GM18858 (cell line): ENCODE measurements at regions not wholly inside any gene's neighbourhood (a gene's known extent, or its start where the extent isn't known, plus 50 kb on each side); places are given as distances from the start of the nearest gene placed in this dataset.

Experiments
- ATAC-seq: cut with Tn5 transposase; IDR thresholded peaks from one replicate; pipeline ENCODE4 v1.9.1; 2021; ENCODE audit not compliant: unreplicated experiment

GRCh38 chr4:153997516-153997915, 208.6 kb upstream of the SFRP2 start:
- no peak for ATAC-seq

GRCh38 chr4:153989505-153989904, 200.6 kb upstream of the SFRP2 start:
- ATAC-seq, result no peak

GRCh38 chr4:153988492-153989363, 199.8 kb upstream of the SFRP2 start:
- ATAC-seq, result no peak

GRCh38 chr4:153987291-153987690, 198.4 kb upstream of the SFRP2 start:
- no peak for ATAC-seq

- no peak for ATAC-seq
Observed at GRCh38 chr4:153976954-153977353, 188.1 kb upstream of the SFRP2 start.

- no peak for ATAC-seq
Observed at GRCh38 chr4:153974452-153974851, 185.6 kb upstream of the SFRP2 start.

- ATAC-seq, result no peak
Observed at GRCh38 chr4:153973942-153974341, 185.1 kb upstream of the SFRP2 start.

- ATAC-seq, result no peak
Observed at GRCh38 chr4:153971899-153972298, 183.0 kb upstream of the SFRP2 start.

- no peak for ATAC-seq
Observed at GRCh38 chr4:153970169-153970568, 181.3 kb upstream of the SFRP2 start.

- ATAC-seq, result no peak
Observed at GRCh38 chr4:153969542-153969941, 180.7 kb upstream of the SFRP2 start.

- no peak for ATAC-seq
Observed at GRCh38 chr4:153966641-153967040, 177.8 kb upstream of the SFRP2 start.

- no peak for ATAC-seq
Observed at GRCh38 chr4:153963216-153963615, 174.3 kb upstream of the SFRP2 start.

GRCh38 chr4:153962311-153963039, 173.6 kb upstream of the SFRP2 start:
- no peak for ATAC-seq

- ATAC-seq, result no peak
Observed at GRCh38 chr4:153955327-153955726, 166.4 kb upstream of the SFRP2 start.

- ATAC-seq, result no peak
Observed at GRCh38 chr4:153954654-153955053, 165.8 kb upstream of the SFRP2 start.

GRCh38 chr4:153950100-153950979, 161.5 kb upstream of the SFRP2 start:
- peak; percentile 63 for ATAC-seq

- no peak for ATAC-seq
Observed at GRCh38 chr4:153948041-153948440, 159.2 kb upstream of the SFRP2 start.

GRCh38 chr4:153947124-153947523, 158.2 kb upstream of the SFRP2 start:
- ATAC-seq, result no peak

GRCh38 chr4:153945704-153946103, 156.8 kb upstream of the SFRP2 start:
- ATAC-seq, result no peak

GRCh38 chr4:153943738-153944415, 155.0 kb upstream of the SFRP2 start:
- ATAC-seq, result no peak

- ATAC-seq, result no peak
Observed at GRCh38 chr4:153940916-153941315, 152.0 kb upstream of the SFRP2 start.
